ENCODE measurements at regions not wholly inside any gene's neighbourhood (a gene's known extent, or its start where the extent isn't known, plus 50 kb on each side); places are given as distances from the start of the nearest gene placed in this dataset.

- TF ChIP-seq ZNF462 (CRISPR knock-in tag; IDR thresholded peaks at IDR 0.05) = no peak
- no peak for TF ChIP-seq ZNF331 (CRISPR knock-in tag; IDR thresholded peaks at IDR 0.05; ENCODE audit: low read depth)
- no peak for TF ChIP-seq STAT1 (IDR thresholded peaks at IDR 0.05; ENCODE audit: unreplicated experiment)
- no peak for TF ChIP-seq CTCF (conservative IDR thresholded peaks at IDR 0.05; ENCODE audit: low read depth in 2 of 2)
- TF ChIP-seq NANOG (IDR thresholded peaks at IDR 0.05; ENCODE audit: borderline replicate concordance) = no peak
These were observed 205.3 kb downstream of the CD83 start (continued) for GRCh38 chr6:14322841-14323240.

GRCh38 chr6:14326774-14327173 lies 209.2 kb downstream of the CD83 start:
- Mint-ChIP-seq H3K4me3 (no peak overlapping the region), H3K36me3 (ENCODE audit: low read depth) (no peaks in the 10 kb centered on the region), H3K27ac (no peak overlapping the region), H3K9me3 (no peaks in the 10 kb centered on the region), H3K27me3 (ENCODE audit: insufficient read depth, low read depth, poor library complexity) (peaks cover 6% of the 10 kb centered on the region), H3K4me1 (peaks cover 12% of the 10 kb centered on the region)
- Histone ChIP-seq H3K9me2 (ENCODE audit: insufficient read depth) (peaks cover 18% of the 10 kb centered on the region), H3K4me2 (no peak overlapping the region), H3K79me2 (replicated peaks; ENCODE audit: insufficient read depth) (no peaks in the 10 kb centered on the region), H3K36me3 (ENCODE audit: insufficient read depth) (peaks cover 2% of the 10 kb centered on the region; the same call in 1 of the 2 replicates), H3K27ac (ENCODE audit: low read depth) (no peak overlapping the region), H3F3A (replicated peaks; ENCODE audit: low read depth) (no peaks in the 10 kb centered on the region), H3K27me3 (ENCODE audit: insufficient read depth) (no peaks in the 10 kb centered on the region), H4K20me1 (replicated peaks; ENCODE audit: insufficient read depth) (no peaks in the 10 kb centered on the region), H3K4me3 (no peak overlapping the region), H2AFZ (no peak overlapping the region), H3K4me1 (ENCODE audit: insufficient read depth) (peaks cover 7% of the 10 kb centered on the region)
- ATAC-seq (no peak), DNase-seq (ENCODE audit: low spot score) (no peak)
- TF ChIP-seq JUNB (IDR thresholded peaks at IDR 0.05; ENCODE audit: unreplicated experiment) = no peak
- TF ChIP-seq CTCF (conservative IDR thresholded peaks at IDR 0.05; ENCODE audit: low read depth in 2 of 2) = no peak
- TF ChIP-seq ETS1 (IDR thresholded peaks at IDR 0.05) = no peak
